Adrenal gland (tissue), 9 donors: ENCODE measurements at regions not wholly inside any gene's neighbourhood (a gene's known extent, or its start where the extent isn't known, plus 50 kb on each side); places are given as distances from the start of the nearest gene placed in this dataset.

Source experiments
- DNase-seq, 7 donors: peaks; one replicate each; pipeline ENCODE4 v3.0.0-alpha.2; 2019 to 2020
- H3K27ac ChIP-seq, 5 donors: fragments of 200-600 bp; sonication (generic) in 4 of 5; 1 replicate in 3 of 5; 2 replicates in 2 of 5; pipeline versions ENCODE4 v1.5.1 to v1.8.0; 2016 to 2020; ENCODE audit warnings: mild to moderate bottlenecking in 1 of 5
- H3K27me3 ChIP-seq: fragments of 200-600 bp; 2 replicates; pipeline ENCODE4 v1.8.0; 2021
- H3K36me3 ChIP-seq, 2 donors: fragments of 200-600 bp; replicated peaks in 1 of 2; 1 replicate in 1 of 2; 2 replicates in 1 of 2; pipeline versions ENCODE4 v1.5.1 to v1.8.0; 2018 to 2022
- H3K4me1 ChIP-seq, 2 donors: fragments of 200-600 bp; replicated peaks in 1 of 2; 1 replicate in 1 of 2; 2 replicates in 1 of 2; pipeline versions ENCODE4 v1.5.1 to v1.8.0; 2018 to 2021
- H3K4me3 ChIP-seq, 4 donors: fragments of 200-600 bp; sonication (generic) in 3 of 4; one replicate each; pipeline ENCODE4 v1.5.1; 2016 to 2018
- H3K9me3 ChIP-seq, 3 donors: fragments of 200-600 bp; sonication (generic) in 1 of 3; replicated peaks in 1 of 3; 1 replicate in 2 of 3; 2 replicates in 1 of 3; pipeline versions ENCODE4 v1.5.1 to v1.8.0; 2016 to 2021
- POLR2A ChIP-seq, 2 donors: fragments of 450-650 bp; IDR thresholded peaks; one replicate each; pipeline ENCODE4 v1.6.1; 2017; ENCODE audit warnings: antibody characterized with exemption in 2 of 2, mild to moderate bottlenecking in 2 of 2, moderate library complexity in 1 of 2
- WGBS, 4 donors: extraction: QIAGEN DNeasy Blood & Tissue Kit in 2 of 4; methylation state at CpG; one replicate each; pipeline versions ENCODE4 v1.1.5 to v1.1.7; 2013 to 2017; 5-methylcytosine and 5-hydroxymethylcytosine counted together
- intact Hi-C, 2 donors: fragments of 100-400 bp; cut with DNase I; formaldehyde crosslinking; loops; one replicate each; pipeline versions ENCODE4 v1.14.1 to v1.15.0; 2022 to 2023
- TF ChIP-seq, protein P1 (sequence below), 6 experiments: fragments of 450-650 bp in 4 of 6; fragments of 200-600 bp in 2 of 6; sonication (generic) in 1 of 6; IDR thresholded peaks; 1 replicate in 5 of 6; 2 replicates in 1 of 6; pipeline versions ENCODE4 v1.5.1 to v1.8.0; 2016 to 2021; ENCODE audit warnings: antibody characterized with exemption in 6 of 6, mild to moderate bottlenecking in 2 of 6, moderate library complexity in 1 of 6
- donor health status: healthy with polysubstance abuse.
- donor health status: Bipolar disorder and iron deficiency.
- donor health status: DM: yes; HTN: yes; CAD: no.
- donor health status: DM: no; HTN: no; CAD: no.
- donor health status: DM: no; HTN: no; CAD: no.

DNA sequence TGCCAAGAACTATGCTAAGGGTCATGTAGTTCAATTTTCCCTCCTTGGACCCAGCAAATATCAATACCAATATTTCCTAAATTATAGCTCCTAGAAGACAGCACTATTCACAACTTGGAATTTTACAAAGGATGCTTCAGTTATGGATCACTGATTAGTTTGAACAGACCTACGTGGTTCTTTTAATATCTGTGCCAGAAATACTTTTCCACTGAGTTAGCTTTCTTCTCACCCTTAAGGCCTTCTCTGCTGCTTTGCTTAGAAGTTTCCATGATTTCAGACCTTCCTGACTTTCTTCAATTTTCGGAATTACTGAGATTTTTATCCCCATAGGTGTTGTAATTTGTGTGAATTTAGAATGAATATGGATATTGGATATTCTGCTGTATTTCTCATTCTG, 380.4 kb downstream of the PSAT1 start:
- TF ChIP-seq, protein P1, sequence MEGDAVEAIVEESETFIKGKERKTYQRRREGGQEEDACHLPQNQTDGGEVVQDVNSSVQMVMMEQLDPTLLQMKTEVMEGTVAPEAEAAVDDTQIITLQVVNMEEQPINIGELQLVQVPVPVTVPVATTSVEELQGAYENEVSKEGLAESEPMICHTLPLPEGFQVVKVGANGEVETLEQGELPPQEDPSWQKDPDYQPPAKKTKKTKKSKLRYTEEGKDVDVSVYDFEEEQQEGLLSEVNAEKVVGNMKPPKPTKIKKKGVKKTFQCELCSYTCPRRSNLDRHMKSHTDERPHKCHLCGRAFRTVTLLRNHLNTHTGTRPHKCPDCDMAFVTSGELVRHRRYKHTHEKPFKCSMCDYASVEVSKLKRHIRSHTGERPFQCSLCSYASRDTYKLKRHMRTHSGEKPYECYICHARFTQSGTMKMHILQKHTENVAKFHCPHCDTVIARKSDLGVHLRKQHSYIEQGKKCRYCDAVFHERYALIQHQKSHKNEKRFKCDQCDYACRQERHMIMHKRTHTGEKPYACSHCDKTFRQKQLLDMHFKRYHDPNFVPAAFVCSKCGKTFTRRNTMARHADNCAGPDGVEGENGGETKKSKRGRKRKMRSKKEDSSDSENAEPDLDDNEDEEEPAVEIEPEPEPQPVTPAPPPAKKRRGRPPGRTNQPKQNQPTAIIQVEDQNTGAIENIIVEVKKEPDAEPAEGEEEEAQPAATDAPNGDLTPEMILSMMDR (IDR thresholded peaks at IDR 0.05): no peak
- no peak for TF ChIP-seq POLR2A (IDR thresholded peaks at IDR 0.05)
- Histone ChIP-seq H3K4me3 (no peak overlapping the region), H3K27ac (no peak overlapping the region), H3K27me3 (no peaks in the 10 kb centered on the region), H3K9me3 (no peaks in the 10 kb centered on the region), H3K4me1 (no peaks in the 10 kb centered on the region), H3K36me3 (no peaks in the 10 kb centered on the region)
- intact Hi-C loops: no loop called here
- DNase-seq: no peak
- 67 to 82% (median 75%) methylated on average over 2 of the region's 2 CpGs for WGBS, 4 donors

GRCh38 chr9:78678877-78679276, 382.0 kb downstream of the PSAT1 start:
- no peak overlapping the region for H3K27ac ChIP-seq
- DNase-seq: no peak
- no peaks in the 10 kb centered on the region for H3K4me1 ChIP-seq
- H3K9me3 ChIP-seq: no peaks in the 10 kb centered on the region
- no peak overlapping the region for H3K4me3 ChIP-seq
- no peaks in the 10 kb centered on the region for H3K36me3 ChIP-seq
- TF ChIP-seq POLR2A (IDR thresholded peaks at IDR 0.05): no peak
- TF ChIP-seq, protein P1 (IDR thresholded peaks at IDR 0.05): no peak
- H3K27me3 ChIP-seq: no peaks in the 10 kb centered on the region
- intact Hi-C loops: no loop called here
- 71 to 90% (median 83%) methylated on average over 5 of the region's 5 CpGs for WGBS, 4 donors

- 76 to 94% (median 90%) methylated on average over 3 of the region's 3 CpGs for WGBS, 4 donors
Measured at GRCh38 chr9:78680196-78680595, 383.3 kb downstream of the PSAT1 start.

GRCh38 chr9:78682216-78682615, 385.3 kb downstream of the PSAT1 start:
- WGBS, 4 donors: 21 to 25% (median 23%) methylated on average over 5 of the region's 5 CpGs
- intact Hi-C loops: no loop called here

More at GRCh38 chr9:78680196-78680595, 383.3 kb downstream of the PSAT1 start:
- H3K36me3 ChIP-seq: no peaks in the 10 kb centered on the region
- no peaks in the 10 kb centered on the region for H3K27me3 ChIP-seq
- intact Hi-C loops: no loop called here
- H3K4me1 ChIP-seq: no peaks in the 10 kb centered on the region
- no peak for DNase-seq
- H3K4me3 ChIP-seq: no peak overlapping the region
- TF ChIP-seq POLR2A (IDR thresholded peaks at IDR 0.05): no peak
- TF ChIP-seq, protein P1 (IDR thresholded peaks at IDR 0.05): no peak
- H3K27ac ChIP-seq: no peak overlapping the region
- no peaks in the 10 kb centered on the region for H3K9me3 ChIP-seq

More at GRCh38 chr9:78682216-78682615, 385.3 kb downstream of the PSAT1 start:
- Histone ChIP-seq H3K27me3 (no peaks in the 10 kb centered on the region), H3K36me3 (no peaks in the 10 kb centered on the region), H3K9me3 (no peaks in the 10 kb centered on the region), H3K27ac (no peak overlapping the region), H3K4me1 (no peaks in the 10 kb centered on the region), H3K4me3 (no peak overlapping the region)
- no peak for TF ChIP-seq POLR2A (IDR thresholded peaks at IDR 0.05)
- TF ChIP-seq, protein P1 (IDR thresholded peaks at IDR 0.05): no peak
- no peak for DNase-seq
